ENCODE measurements at regions not wholly inside any gene's neighbourhood (a gene's known extent, or its start where the extent isn't known, plus 50 kb on each side); places are given as distances from the start of the nearest gene placed in this dataset.

DNA sequence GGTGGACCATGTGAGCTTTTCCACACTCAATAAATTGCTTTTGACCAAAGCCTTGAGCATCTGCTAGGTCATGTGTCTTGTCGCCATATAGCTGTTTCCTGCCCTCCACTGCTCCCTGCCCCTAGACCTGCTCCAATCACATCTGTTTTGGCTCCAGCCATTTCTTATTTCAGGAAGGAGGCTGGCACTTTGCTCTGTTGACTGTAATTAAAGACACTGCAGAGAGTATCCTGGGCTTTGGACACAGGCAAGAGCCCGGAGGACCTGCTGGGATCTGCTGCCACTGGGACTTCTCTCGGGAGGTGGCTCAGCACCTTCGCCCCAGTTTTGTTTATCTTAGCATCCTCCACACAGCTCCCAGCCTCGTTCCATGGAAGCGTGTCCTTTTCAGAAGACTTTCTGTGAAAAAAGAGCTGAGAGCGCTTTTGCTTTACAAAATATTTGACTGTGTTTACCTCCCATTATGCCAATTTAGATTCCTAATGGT lies 153.2 kb downstream of the MED10 start:
- intact Hi-C loops (cut with micrococcal nuclease; ENCODE audit: unreplicated experiment) = no loop called here
- no peak for DNase-seq (ENCODE audit: low spot score)
- H3K36me3 ChIP-seq (ENCODE audit: insufficient read depth, low read length, poor library complexity, severe bottlenecking) = no peaks in the 10 kb centered on the region
- H3K9me3 ChIP-seq (ENCODE audit: low read depth, low read length, poor library complexity, severe bottlenecking) = no peaks in the 10 kb centered on the region
- TF ChIP-seq EZH2 (IDR thresholded peaks at IDR 0.05; ENCODE audit: borderline replicate concordance, low read depth, low read length, poor library complexity, severe bottlenecking) = no peak
- TF ChIP-seq, protein P1, sequence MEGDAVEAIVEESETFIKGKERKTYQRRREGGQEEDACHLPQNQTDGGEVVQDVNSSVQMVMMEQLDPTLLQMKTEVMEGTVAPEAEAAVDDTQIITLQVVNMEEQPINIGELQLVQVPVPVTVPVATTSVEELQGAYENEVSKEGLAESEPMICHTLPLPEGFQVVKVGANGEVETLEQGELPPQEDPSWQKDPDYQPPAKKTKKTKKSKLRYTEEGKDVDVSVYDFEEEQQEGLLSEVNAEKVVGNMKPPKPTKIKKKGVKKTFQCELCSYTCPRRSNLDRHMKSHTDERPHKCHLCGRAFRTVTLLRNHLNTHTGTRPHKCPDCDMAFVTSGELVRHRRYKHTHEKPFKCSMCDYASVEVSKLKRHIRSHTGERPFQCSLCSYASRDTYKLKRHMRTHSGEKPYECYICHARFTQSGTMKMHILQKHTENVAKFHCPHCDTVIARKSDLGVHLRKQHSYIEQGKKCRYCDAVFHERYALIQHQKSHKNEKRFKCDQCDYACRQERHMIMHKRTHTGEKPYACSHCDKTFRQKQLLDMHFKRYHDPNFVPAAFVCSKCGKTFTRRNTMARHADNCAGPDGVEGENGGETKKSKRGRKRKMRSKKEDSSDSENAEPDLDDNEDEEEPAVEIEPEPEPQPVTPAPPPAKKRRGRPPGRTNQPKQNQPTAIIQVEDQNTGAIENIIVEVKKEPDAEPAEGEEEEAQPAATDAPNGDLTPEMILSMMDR (conservative IDR thresholded peaks at IDR 0.05; ENCODE audit: low read depth, low read length) = no peak
- no TSS peak for BruUV-seq (replicated peaks)
- peaks cover 4% of the 10 kb centered on the region for H3K27me3 ChIP-seq (replicated peaks; ENCODE audit: insufficient read depth, low read depth, low read length, poor library complexity)
- CTCF ChIA-PET = no interaction called here
- POLR2A ChIA-PET (ENCODE audit: low non-redundant PET) = no interaction called here
- H3K4me3 ChIP-seq (ENCODE audit: low read depth, low read length, poor library complexity, severe bottlenecking) = no peak overlapping the region
- no peaks in the 10 kb centered on the region for H3K4me1 ChIP-seq (ENCODE audit: insufficient read depth, low read length, poor library complexity, severe bottlenecking)
- no peak overlapping the region for H3K27ac ChIP-seq (ENCODE audit: low read depth, low read length, poor library complexity, severe bottlenecking)

- BruUV-seq (replicated peaks) = no TSS peak
- H3K9me3 ChIP-seq (ENCODE audit: low read depth, low read length, poor library complexity, severe bottlenecking) = no peaks in the 10 kb centered on the region
- TF ChIP-seq, protein P1 (conservative IDR thresholded peaks at IDR 0.05; ENCODE audit: low read depth, low read length) = no peak
- TF ChIP-seq EZH2 (IDR thresholded peaks at IDR 0.05; ENCODE audit: borderline replicate concordance, low read depth, low read length, poor library complexity, severe bottlenecking) = no peak
- no peak overlapping the region for H3K4me3 ChIP-seq (ENCODE audit: low read depth, low read length, poor library complexity, severe bottlenecking)
- peaks cover 4% of the 10 kb centered on the region for H3K27me3 ChIP-seq (replicated peaks; ENCODE audit: insufficient read depth, low read depth, low read length, poor library complexity)
- no peak overlapping the region for H3K27ac ChIP-seq (ENCODE audit: low read depth, low read length, poor library complexity, severe bottlenecking)
- H3K4me1 ChIP-seq (ENCODE audit: insufficient read depth, low read length, poor library complexity, severe bottlenecking) = no peaks in the 10 kb centered on the region
- intact Hi-C loops (cut with micrococcal nuclease; ENCODE audit: unreplicated experiment) = no loop called here
- ChIA-PET POLR2A (ENCODE audit: low non-redundant PET) (no interaction called here), CTCF (no interaction called here)
- H3K36me3 ChIP-seq (ENCODE audit: insufficient read depth, low read length, poor library complexity, severe bottlenecking) = no peaks in the 10 kb centered on the region
- DNase-seq (ENCODE audit: low spot score) = no peak
Observed at GRCh38 chr5:6224406-6224805, 153.9 kb downstream of the MED10 start.

DNA sequence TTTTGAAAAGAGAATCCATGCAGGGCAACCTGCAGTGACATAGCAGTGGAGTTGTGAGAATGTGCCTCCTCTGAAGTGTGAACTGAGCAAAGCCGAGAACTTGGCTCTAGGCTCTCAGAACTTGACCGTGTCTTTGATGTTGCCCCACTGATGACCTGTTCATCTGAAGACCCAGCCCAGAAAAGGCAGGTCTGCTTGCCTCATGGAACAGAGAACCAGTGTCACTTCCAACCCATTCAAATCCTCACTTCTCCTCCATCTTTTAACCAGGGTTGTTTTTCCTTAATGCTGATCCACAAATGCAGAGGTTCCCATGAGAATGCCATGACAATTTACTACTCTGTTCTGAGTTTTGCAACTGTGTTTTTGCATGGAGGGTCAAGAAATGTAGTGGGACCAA lies 155.4 kb downstream of the MED10 start:
- no peak for TF ChIP-seq EZH2 (IDR thresholded peaks at IDR 0.05; ENCODE audit: borderline replicate concordance, low read depth, low read length, poor library complexity, severe bottlenecking)
- TF ChIP-seq, protein P1 (conservative IDR thresholded peaks at IDR 0.05; ENCODE audit: low read depth, low read length) = no peak
- ChIA-PET POLR2A (ENCODE audit: low non-redundant PET) (no interaction called here), CTCF (no interaction called here)
- intact Hi-C loops (cut with micrococcal nuclease; ENCODE audit: unreplicated experiment) = no loop called here
- H3K27ac ChIP-seq (ENCODE audit: low read depth, low read length, poor library complexity, severe bottlenecking) = no peak overlapping the region
- DNase-seq (ENCODE audit: low spot score) = no peak
- H3K4me3 ChIP-seq (ENCODE audit: low read depth, low read length, poor library complexity, severe bottlenecking) = no peak overlapping the region
- no peaks in the 10 kb centered on the region for H3K36me3 ChIP-seq (ENCODE audit: insufficient read depth, low read length, poor library complexity, severe bottlenecking)
- no peaks in the 10 kb centered on the region for H3K9me3 ChIP-seq (ENCODE audit: low read depth, low read length, poor library complexity, severe bottlenecking)
- H3K27me3 ChIP-seq (replicated peaks; ENCODE audit: insufficient read depth, low read depth, low read length, poor library complexity) = no peaks in the 10 kb centered on the region
- BruUV-seq (replicated peaks) = no TSS peak
- H3K4me1 ChIP-seq (ENCODE audit: insufficient read depth, low read length, poor library complexity, severe bottlenecking) = no peaks in the 10 kb centered on the region
